A673 (cell line): ENCODE measurements at regions not wholly inside any gene's neighbourhood (a gene's known extent, or its start where the extent isn't known, plus 50 kb on each side); places are given as distances from the start of the nearest gene placed in this dataset.

Experiments
- BruUV-seq: library from RNA; stranded (reverse); fragments of 400-500 nt; replicated peaks from 2 replicates; lab custom pipeline; 2021; lab: Mats Ljungman, UMichigan
- CTCF ChIA-PET: fragments of 300-600 bp; sonication (Branson Sonifier 250); formaldehyde crosslinking; loops from one replicate; lab custom pipeline; 2022; ENCODE audit warnings: antibody characterized with exemption; lab: Charles Lee
- POLR2A ChIA-PET: fragments of 300-600 bp; sonication (Branson Sonifier 250); formaldehyde crosslinking; loops from one replicate; lab custom pipeline; 2022; ENCODE audit warnings: antibody characterized with exemption; ENCODE audit not compliant: low non-redundant PET; lab: Charles Lee
- DNase-seq: peaks from one replicate; pipeline ENCODE4 v3.0.0-alpha.2; 2015; ENCODE audit warnings: low spot score
- H3K27ac ChIP-seq: fragments of 200-600 bp; sonication (generic); 2 replicates; pipeline ENCODE4 v1.5.1; 2016; ENCODE audit warnings: mixed run types, low read depth, mild to moderate bottlenecking, mixed read lengths, antibody characterized with exemption, low read length; ENCODE audit not compliant: poor library complexity, severe bottlenecking
- H3K27me3 ChIP-seq: fragments of 200-600 bp; sonication (generic); replicated peaks from 2 replicates; pipeline ENCODE4 v1.6.1; 2017; ENCODE audit warnings: mixed run types, low read depth, mild to moderate bottlenecking, mixed read lengths, antibody characterized with exemption, low read length; ENCODE audit not compliant: insufficient read depth, poor library complexity
- H3K36me3 ChIP-seq: fragments of 200-600 bp; sonication (generic); 2 replicates; pipeline ENCODE4 v1.6.1; 2016; ENCODE audit warnings: mixed run types, mild to moderate bottlenecking, mixed read lengths, antibody characterized with exemption, low read length; ENCODE audit not compliant: insufficient read depth, poor library complexity, severe bottlenecking
- H3K4me1 ChIP-seq: fragments of 200-600 bp; sonication (generic); 2 replicates; pipeline ENCODE4 v1.6.1; 2017; ENCODE audit warnings: mixed run types, mild to moderate bottlenecking, mixed read lengths, antibody characterized with exemption, low read length; ENCODE audit not compliant: insufficient read depth, poor library complexity, severe bottlenecking
- H3K4me3 ChIP-seq: fragments of 200-600 bp; sonication (generic); 2 replicates; pipeline ENCODE4 v1.5.1; 2016; ENCODE audit warnings: low read depth, mixed run types, mild to moderate bottlenecking, mixed read lengths, low read length; ENCODE audit not compliant: poor library complexity, severe bottlenecking
- H3K9me3 ChIP-seq: fragments of 200-600 bp; sonication (generic); 2 replicates; pipeline ENCODE4 v1.6.1; 2016; ENCODE audit warnings: mixed run types, low read depth, mild to moderate bottlenecking, mixed read lengths, antibody characterized with exemption, low read length; ENCODE audit not compliant: poor library complexity, severe bottlenecking
- EZH2 ChIP-seq: fragments of 200-600 bp; sonication (generic); IDR thresholded peaks from 2 replicates; pipeline ENCODE4 v1.6.1; 2017; ENCODE audit warnings: borderline replicate concordance, low read depth, mild to moderate bottlenecking, mixed read lengths, antibody characterized with exemption, low read length; ENCODE audit not compliant: poor library complexity, severe bottlenecking
- intact Hi-C: fragments of 100-400 bp; cut with micrococcal nuclease; formaldehyde crosslinking; loops from one replicate; pipeline ENCODE4 v1.10.0; 2022; ENCODE audit not compliant: unreplicated experiment
- TF ChIP-seq, protein P1 (sequence below): fragments of 300-800, 200-600 bp; sonication (generic); conservative IDR thresholded peaks from 2 replicates; pipeline ENCODE4 v1.5.1; 2017; ENCODE audit warnings: low read depth, mild to moderate bottlenecking, antibody characterized with exemption, low read length, moderate library complexity, mixed read lengths

DNA sequence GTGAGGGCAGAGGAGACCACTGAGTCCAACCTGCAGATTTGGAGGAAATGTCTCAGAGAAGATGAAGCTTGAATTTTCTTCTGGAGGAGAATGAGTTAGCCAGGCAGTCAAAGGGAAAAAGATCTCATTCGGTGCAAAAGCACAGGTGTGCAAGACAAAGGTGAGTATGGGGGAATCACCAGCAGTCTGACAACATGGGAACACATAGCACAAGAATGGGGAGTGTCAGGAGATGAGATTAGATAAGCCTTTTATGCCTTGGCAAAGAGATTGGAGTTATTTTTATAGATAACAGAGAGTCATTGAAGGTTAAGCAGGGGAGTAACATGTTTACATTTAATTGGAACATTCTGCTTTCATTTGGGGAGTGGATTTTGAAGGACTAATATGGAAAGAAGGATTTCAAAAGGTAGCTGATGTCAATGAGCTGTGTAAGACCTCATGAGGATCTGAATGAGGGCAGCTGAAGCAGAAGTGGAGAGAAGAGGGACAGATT is 171.3 kb upstream of the NTF3 start:
- ChIA-PET POLR2A (no interaction called here), CTCF (no interaction called here)
- no peaks in the 10 kb centered on the region for H3K9me3 ChIP-seq
- TF ChIP-seq EZH2 = no peak
- TF ChIP-seq, protein P1, sequence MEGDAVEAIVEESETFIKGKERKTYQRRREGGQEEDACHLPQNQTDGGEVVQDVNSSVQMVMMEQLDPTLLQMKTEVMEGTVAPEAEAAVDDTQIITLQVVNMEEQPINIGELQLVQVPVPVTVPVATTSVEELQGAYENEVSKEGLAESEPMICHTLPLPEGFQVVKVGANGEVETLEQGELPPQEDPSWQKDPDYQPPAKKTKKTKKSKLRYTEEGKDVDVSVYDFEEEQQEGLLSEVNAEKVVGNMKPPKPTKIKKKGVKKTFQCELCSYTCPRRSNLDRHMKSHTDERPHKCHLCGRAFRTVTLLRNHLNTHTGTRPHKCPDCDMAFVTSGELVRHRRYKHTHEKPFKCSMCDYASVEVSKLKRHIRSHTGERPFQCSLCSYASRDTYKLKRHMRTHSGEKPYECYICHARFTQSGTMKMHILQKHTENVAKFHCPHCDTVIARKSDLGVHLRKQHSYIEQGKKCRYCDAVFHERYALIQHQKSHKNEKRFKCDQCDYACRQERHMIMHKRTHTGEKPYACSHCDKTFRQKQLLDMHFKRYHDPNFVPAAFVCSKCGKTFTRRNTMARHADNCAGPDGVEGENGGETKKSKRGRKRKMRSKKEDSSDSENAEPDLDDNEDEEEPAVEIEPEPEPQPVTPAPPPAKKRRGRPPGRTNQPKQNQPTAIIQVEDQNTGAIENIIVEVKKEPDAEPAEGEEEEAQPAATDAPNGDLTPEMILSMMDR = no peak
- intact Hi-C loops = no loop called here
- no peak for DNase-seq
- no peak overlapping the region for H3K27ac ChIP-seq
- no TSS peak for BruUV-seq
- H3K4me1 ChIP-seq = no peaks in the 10 kb centered on the region
- no peaks in the 10 kb centered on the region for H3K27me3 ChIP-seq
- no peaks in the 10 kb centered on the region for H3K36me3 ChIP-seq
- no peak overlapping the region for H3K4me3 ChIP-seq

GRCh38 chr12:5262450-5262849 is 169.5 kb upstream of the NTF3 start:
- no peaks in the 10 kb centered on the region for H3K36me3 ChIP-seq
- no peaks in the 10 kb centered on the region for H3K4me1 ChIP-seq
- ChIA-PET POLR2A (no interaction called here), CTCF (no interaction called here)
- intact Hi-C loops = no loop called here
- H3K27ac ChIP-seq = no peak overlapping the region
- BruUV-seq = no TSS peak
- DNase-seq = no peak
- TF ChIP-seq EZH2 = no peak
- TF ChIP-seq, protein P1 = no peak
- no peaks in the 10 kb centered on the region for H3K27me3 ChIP-seq
- no peak overlapping the region for H3K4me3 ChIP-seq
- no peaks in the 10 kb centered on the region for H3K9me3 ChIP-seq

GRCh38 chr12:5262885-5263284 is 169.0 kb upstream of the NTF3 start:
- POLR2A ChIA-PET = no interaction called here
- no peak for DNase-seq
- no TSS peak for BruUV-seq
- TF ChIP-seq EZH2 = no peak
- TF ChIP-seq, protein P1 = no peak
- H3K36me3 ChIP-seq = no peaks in the 10 kb centered on the region
- H3K9me3 ChIP-seq = no peaks in the 10 kb centered on the region
- H3K27ac ChIP-seq = no peak overlapping the region
- H3K27me3 ChIP-seq = no peaks in the 10 kb centered on the region
- CTCF ChIA-PET = no interaction called here
- no peak overlapping the region for H3K4me3 ChIP-seq
- intact Hi-C loops = no loop called here
- no peaks in the 10 kb centered on the region for H3K4me1 ChIP-seq
